GM10248 (cell line): ENCODE measurements at regions not wholly inside any gene's neighbourhood (a gene's known extent, or its start where the extent isn't known, plus 50 kb on each side); places are given as distances from the start of the nearest gene placed in this dataset.

Experiments
- CTCF ChIA-PET: fragments of 300-600 bp; sonication (Branson Sonifier 250); formaldehyde crosslinking; extraction: SDS; loops from one replicate; lab custom pipeline; 2021; ENCODE audit warnings: antibody characterized with exemption; lab: Yijun Ruan, JAX
- POLR2A ChIA-PET: fragments of 350-650 bp; sonication (Branson Sonifier 250); formaldehyde crosslinking; extraction: SDS; loops from one replicate; lab custom pipeline; 2020; ENCODE audit warnings: antibody characterized with exemption; lab: Yijun Ruan, JAX
- DNase-seq: peaks from one replicate; pipeline ENCODE4 v3.0.0; 2012; ENCODE audit errors: extremely low spot score
- TF ChIP-seq, protein P1 (sequence below): IDR thresholded peaks from 2 replicates; pipeline ENCODE4 v1.5.1; 2012; ENCODE audit warnings: mild to moderate bottlenecking, low read depth; ENCODE audit errors: extremely low read depth, missing control alignments, control extremely low read depth

DNA sequence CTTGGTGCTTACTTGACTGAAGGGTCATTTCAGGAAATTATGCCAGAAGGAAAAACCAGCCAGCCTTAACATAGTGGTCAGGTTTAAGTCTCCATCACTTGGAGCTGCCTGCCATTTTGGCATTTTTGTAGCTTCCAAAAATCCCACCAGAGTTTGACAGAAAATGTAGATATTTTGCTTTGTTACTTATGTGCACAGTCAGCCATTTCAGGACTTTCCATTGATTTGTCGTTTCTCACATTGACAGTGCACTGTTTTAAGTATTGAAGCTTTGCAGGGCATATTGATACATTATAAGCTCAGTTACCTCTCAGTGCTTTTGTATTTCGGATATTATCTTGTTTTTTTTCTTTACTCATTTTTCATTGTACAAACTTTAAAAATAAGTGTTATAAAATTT is 89.0 kb upstream of the ANKRD34C start:
- ChIA-PET POLR2A (no interaction called here), CTCF (interaction anchor here (1.0 to 3.0 kb wide), 5 partner anchors 9 to 165 kb away, joined by 3 to 22 read pairs (median 4); no protein-coding TSS in a partner anchor)
- TF ChIP-seq, protein P1, sequence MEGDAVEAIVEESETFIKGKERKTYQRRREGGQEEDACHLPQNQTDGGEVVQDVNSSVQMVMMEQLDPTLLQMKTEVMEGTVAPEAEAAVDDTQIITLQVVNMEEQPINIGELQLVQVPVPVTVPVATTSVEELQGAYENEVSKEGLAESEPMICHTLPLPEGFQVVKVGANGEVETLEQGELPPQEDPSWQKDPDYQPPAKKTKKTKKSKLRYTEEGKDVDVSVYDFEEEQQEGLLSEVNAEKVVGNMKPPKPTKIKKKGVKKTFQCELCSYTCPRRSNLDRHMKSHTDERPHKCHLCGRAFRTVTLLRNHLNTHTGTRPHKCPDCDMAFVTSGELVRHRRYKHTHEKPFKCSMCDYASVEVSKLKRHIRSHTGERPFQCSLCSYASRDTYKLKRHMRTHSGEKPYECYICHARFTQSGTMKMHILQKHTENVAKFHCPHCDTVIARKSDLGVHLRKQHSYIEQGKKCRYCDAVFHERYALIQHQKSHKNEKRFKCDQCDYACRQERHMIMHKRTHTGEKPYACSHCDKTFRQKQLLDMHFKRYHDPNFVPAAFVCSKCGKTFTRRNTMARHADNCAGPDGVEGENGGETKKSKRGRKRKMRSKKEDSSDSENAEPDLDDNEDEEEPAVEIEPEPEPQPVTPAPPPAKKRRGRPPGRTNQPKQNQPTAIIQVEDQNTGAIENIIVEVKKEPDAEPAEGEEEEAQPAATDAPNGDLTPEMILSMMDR = no peak
- DNase-seq = no peak

DNA sequence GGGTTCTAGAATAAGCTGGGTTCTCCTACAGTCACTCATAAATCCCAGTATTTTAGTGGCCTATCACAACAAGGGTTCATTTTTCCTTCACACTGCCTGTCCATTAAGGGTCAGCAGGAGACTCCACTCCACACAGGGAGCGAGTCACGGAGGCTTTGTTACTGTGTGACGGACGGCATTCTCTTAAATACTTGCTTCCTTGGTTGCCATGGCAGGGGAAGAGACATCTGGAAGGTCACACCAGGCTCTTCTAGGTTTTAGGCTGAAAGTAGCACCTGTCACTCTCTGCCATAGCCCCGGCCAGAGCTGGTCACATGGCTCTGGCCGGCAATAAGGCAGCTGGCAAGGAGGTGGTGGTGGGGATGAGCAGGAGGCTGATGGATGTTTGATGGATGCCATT is 89.4 kb upstream of the ANKRD34C start:
- POLR2A ChIA-PET = no interaction called here
- no peak for DNase-seq
- CTCF ChIA-PET = interaction anchor here (1.0 to 3.0 kb wide), 5 partner anchors 9 to 165 kb away, joined by 3 to 22 read pairs (median 4); no protein-coding TSS in a partner anchor
- TF ChIP-seq, protein P1 = no peak

DNA sequence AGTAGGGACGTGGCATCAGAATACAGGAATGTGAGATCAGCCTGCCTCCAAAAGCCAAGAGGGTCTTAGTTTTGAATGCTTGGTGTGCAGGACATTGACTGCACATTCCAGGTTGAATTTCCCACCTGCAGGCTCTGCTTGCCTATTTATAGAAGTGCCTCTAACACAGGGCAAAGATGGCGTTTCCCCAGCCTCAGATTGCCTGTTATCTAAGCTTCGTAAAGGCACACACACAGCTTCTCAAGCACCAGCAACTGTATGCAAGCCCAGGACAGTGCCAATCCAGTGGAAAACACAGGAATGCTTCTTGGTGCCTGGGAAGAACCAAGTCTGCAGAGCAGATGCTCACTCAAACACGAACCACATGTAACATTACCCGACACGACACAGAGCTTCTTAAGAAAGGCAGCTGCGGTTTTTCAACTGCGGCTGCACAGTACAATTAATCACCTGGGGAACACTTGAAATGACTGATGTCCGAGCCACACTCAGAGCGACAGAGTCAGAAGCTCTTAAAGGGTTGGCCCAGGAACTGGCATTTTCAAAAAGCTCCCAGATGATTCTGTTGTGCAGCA is 90.0 kb upstream of the ANKRD34C start:
- DNase-seq = no peak
- ChIA-PET POLR2A (no interaction called here), CTCF (interaction anchor here (1.3 to 3.0 kb wide), 4 partner anchors 8 to 164 kb away, joined by 3 to 22 read pairs (median 10); no protein-coding TSS in a partner anchor)
- TF ChIP-seq, protein P1 = no peak

DNA sequence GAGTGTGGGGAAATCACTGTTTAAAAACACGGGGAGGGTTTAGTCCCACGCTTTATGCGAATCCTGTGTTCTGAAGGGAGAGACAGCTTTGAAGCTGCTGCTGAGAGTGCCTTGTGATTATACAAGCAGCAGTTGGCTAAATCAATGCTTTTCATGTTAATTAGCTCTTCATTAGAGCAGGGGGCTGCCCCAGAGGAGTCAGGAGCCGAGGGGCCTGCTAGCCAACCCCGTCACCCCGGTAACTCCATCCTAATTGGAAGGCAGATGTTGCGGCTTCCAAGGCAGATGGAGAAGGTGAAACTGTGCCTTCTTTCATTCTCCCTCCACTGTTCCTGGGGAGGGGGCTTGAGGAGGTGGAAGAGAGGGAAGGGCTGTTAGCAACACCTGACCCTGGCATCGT is 92.4 kb upstream of the ANKRD34C start:
- TF ChIP-seq, protein P1 = no peak
- CTCF ChIA-PET = interaction anchor here (3.1 kb wide), 1 partner anchor 162 kb away, joined by 22 read pairs; no protein-coding TSS in a partner anchor
- POLR2A ChIA-PET = no interaction called here

DNA sequence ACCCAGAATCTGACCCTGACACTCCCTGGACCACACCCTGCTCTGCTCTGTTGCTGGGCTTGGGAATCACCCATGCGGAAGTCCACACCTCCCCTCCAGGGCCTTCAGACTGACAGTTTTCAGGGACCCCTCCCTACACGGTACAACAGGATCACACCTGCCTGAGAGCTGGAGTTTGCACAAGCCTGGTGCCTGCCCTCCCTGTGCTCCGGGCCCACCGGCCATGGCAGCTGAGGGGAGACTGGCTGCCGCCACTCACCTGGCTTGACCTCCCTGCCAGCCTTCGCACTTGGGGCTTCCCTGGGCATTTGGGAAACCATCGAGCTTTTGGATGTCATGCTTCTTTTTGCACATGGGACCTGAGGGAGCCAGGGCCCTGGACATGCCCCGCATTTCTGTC is 95.9 kb upstream of the ANKRD34C start:
- DNase-seq = no peak
- TF ChIP-seq, protein P1 = no peak
- ChIA-PET POLR2A (no interaction called here), CTCF (interaction anchor here (4.4 to 11.4 kb wide), 2 partner anchors 157 to 278 kb away, joined by 58 to 247 read pairs; no protein-coding TSS in a partner anchor)

More for the DNA sequence above, 92.4 kb upstream of the ANKRD34C start:
- no peak for DNase-seq

DNA sequence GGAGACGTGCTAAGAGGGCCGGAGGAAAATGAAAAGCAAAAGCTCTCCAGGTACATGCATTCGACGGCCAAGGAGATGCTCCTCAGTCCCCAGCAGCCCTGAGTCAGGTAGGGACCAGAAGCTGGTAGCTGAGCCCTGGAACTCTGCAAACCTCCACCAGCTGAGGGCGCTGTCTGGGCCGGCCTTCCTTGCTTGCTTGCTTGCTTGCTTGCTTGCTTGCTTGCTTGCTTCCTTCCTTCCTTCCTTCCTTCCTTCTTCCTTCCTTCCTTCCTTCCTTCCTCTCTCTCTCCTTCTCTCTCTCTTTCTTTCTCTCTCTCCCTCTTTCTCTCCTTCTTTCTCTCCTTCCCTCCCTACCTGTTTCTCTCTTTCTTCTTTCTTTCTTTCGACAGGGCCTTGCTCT is 94.6 kb upstream of the RASGRF1 start:
- no peak for DNase-seq
- TF ChIP-seq, protein P1 = peak; percentile 9
- POLR2A ChIA-PET = no interaction called here
- CTCF ChIA-PET = interaction anchor here (0.8 to 11.4 kb wide), 53 partner anchors 8 to 428 kb away, joined by 3 to 247 read pairs (median 4); no protein-coding TSS in a partner anchor
